Uterus (tissue), 2 donors: ENCODE measurements at regions not wholly inside any gene's neighbourhood (a gene's known extent, or its start where the extent isn't known, plus 50 kb on each side); places are given as distances from the start of the nearest gene placed in this dataset.

Source experiments
- POLR2A ChIP-seq, 2 donors: fragments of 450-650 bp; IDR thresholded peaks; one replicate each; pipeline ENCODE4 v1.6.1; 2016; ENCODE audit warnings: antibody characterized with exemption in 2 of 2, mild to moderate bottlenecking in 1 of 2, moderate library complexity in 1 of 2
- TF ChIP-seq, protein P1 (sequence below), 4 experiments: fragments of 200-600 bp in 2 of 4; fragments of 450-650 bp in 2 of 4; sonication (generic) in 2 of 4; IDR thresholded peaks; one replicate each; pipeline ENCODE4 v1.5.1; 2016 to 2019; ENCODE audit warnings: antibody characterized with exemption in 4 of 4, mild to moderate bottlenecking in 2 of 4, moderate library complexity in 1 of 4

DNA sequence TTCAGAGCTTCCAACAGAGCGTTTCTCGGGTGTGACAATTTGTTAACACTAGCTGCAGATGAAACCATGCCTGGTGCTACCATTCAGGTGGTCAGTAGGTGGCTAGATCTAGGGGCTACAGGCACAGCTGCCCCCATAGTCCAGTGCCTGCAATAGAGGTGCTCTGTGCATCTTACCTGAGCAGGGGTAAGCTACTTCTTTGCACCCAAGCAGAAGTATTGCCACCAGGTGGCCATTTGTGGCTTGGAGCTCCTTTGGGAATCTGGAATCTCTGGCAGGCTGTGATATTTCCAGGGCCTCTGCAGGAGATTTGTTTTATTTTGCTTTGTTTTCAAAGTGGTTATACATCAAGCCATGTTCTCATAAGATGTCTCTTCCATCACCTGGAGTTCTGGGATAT is 170.7 kb upstream of the PUDP start:
- TF ChIP-seq, protein P1, sequence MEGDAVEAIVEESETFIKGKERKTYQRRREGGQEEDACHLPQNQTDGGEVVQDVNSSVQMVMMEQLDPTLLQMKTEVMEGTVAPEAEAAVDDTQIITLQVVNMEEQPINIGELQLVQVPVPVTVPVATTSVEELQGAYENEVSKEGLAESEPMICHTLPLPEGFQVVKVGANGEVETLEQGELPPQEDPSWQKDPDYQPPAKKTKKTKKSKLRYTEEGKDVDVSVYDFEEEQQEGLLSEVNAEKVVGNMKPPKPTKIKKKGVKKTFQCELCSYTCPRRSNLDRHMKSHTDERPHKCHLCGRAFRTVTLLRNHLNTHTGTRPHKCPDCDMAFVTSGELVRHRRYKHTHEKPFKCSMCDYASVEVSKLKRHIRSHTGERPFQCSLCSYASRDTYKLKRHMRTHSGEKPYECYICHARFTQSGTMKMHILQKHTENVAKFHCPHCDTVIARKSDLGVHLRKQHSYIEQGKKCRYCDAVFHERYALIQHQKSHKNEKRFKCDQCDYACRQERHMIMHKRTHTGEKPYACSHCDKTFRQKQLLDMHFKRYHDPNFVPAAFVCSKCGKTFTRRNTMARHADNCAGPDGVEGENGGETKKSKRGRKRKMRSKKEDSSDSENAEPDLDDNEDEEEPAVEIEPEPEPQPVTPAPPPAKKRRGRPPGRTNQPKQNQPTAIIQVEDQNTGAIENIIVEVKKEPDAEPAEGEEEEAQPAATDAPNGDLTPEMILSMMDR (IDR thresholded peaks at IDR 0.05), result no peak
- no peak for TF ChIP-seq POLR2A (IDR thresholded peaks at IDR 0.05)
